HG03097 (cell line): ENCODE measurements at regions not wholly inside any gene's neighbourhood (a gene's known extent, or its start where the extent isn't known, plus 50 kb on each side); places are given as distances from the start of the nearest gene placed in this dataset.
"Not testable (repeated sequence)": the region's sequence is repeated elsewhere in the genome, so short reads cannot be mapped to it uniquely, and the experiment has no call there.

Experiments used
- ATAC-seq: cut with Tn5 transposase; IDR thresholded peaks from one replicate; pipeline ENCODE4 v1.9.1; 2021; ENCODE audit not compliant: unreplicated experiment, low FRiP score

GRCh38 chr3:193040836-193041672, 123.4 kb upstream of the MB21D2 start:
- ATAC-seq, result no peak

- no peak for ATAC-seq
Measured at GRCh38 chr3:193046371-193046770, 128.7 kb upstream of the MB21D2 start.

DNA sequence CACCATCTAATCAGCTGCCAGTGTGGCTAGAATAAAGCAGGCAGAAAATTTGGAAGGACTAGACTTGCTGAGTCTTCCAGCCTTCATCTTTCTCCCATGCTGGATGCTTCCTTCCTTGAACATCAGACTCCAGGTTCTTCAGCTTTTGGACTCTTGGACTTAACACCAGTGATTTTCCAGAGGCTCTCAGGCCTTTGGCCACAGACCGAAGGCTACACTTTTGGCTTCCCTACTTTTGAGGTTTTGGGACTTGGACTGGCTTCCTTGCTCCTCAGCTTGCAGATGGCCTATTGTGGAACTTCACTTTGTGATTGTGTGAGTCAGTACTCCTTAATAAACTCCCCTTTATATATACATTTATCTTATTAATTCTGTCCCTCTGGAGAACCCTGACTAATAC, 129.8 kb upstream of the MB21D2 start:
- not testable (repeated sequence) for ATAC-seq

DNA sequence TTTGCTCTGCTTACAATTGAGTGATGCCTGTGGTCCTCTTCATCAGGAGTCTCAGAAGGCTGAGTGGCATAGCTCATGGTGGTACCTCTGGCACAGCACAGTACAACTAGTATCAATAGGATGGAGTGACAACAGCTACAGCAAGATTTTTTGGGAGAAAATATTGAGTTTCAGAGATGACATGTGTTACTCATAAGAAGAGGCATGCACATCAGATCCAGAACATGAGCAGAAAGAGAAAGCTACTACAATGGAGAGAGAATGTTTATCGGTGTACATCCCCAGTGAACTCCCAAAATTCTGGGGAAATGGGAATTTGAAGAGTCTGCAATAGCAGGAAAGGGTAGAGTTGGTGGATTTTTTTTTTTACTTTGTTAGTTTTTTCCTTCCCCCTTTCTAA, 130.5 kb upstream of the MB21D2 start:
- no peak for ATAC-seq

GRCh38 chr3:193049935-193050334, 132.3 kb upstream of the MB21D2 start:
- no peak for ATAC-seq

GRCh38 chr3:193051314-193051713, 133.7 kb upstream of the MB21D2 start:
- no peak for ATAC-seq

GRCh38 chr3:193052354-193053045, 134.8 kb upstream of the MB21D2 start:
- ATAC-seq, result no peak

- ATAC-seq, result no peak
Measured at GRCh38 chr3:193053046-193053435, 135.4 kb upstream of the MB21D2 start.

DNA sequence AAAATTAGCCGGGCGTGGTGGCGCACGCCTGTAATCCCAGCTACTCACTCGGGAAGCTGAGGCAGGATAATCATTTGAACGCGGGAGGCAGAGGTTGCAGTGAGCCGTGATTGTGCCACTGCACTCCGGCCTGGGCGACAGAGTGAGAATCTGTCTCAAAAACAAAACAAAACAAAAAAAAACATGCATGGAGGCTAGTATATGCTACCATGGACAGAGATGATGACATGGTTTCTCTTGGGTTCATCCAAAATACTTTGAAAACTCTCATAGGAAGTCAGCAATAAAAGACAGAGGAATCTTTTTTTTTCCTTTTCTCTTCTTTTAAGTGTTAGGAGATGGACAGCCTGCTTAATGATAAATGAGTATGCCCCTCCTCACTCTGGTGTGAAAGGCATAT, 137.7 kb upstream of the MB21D2 start:
- ATAC-seq, result no peak

DNA sequence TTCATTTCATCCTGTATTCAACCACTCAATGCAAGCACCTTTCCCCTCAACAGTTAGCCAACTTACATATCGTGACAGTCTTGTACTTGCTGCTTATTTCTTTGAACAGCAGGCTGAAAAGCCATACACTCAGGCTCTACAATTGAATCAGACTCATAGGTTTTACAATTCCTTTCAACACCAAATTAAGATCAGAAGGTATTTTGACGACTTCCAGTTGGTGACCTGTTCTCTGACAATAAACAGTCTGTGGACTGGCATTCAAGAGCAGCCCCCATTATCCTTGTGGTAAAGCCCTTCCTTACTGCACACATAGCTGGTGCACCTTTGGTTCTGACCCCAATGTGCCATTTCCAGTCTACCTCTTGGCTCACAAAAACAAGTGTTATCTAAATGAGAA, 140.0 kb upstream of the MB21D2 start:
- ATAC-seq, result no peak

DNA sequence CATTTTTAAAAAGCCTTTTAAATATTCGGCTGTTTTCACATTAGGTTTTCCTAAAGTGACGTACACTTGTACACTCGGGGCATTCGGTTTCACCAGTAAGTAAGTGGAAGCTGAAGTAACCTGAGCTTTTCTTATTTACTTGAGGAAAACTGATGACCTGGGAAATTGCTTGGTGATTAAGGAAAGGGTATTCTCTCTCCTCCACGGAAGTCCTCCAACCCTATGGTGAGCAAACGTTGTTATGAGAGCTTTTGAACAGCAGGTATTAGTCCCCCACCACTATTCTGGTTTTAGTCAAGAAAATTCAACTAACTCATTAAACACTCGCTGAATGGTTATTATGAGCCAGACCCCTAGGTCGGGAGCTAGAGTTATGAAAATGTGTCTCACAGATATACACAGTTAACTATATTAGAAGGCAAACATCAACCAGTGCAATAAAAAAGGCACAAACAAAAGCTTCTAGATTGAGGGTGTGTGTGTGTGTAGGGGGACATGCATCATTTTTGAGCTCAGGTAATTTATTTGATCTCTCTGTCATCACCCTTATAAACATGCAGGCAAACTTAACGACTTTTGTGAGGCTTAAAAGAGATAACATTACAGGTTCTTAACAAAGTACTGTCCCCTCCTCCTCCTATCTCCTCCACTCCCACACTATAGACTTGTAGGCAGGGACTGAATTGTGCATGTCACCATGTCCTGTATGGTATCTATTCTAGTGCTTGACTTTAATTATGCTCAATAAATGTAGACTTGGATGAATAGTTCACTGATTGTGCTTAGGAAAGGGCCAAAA, 143.3 kb upstream of the MB21D2 start:
- ATAC-seq, result no peak

DNA sequence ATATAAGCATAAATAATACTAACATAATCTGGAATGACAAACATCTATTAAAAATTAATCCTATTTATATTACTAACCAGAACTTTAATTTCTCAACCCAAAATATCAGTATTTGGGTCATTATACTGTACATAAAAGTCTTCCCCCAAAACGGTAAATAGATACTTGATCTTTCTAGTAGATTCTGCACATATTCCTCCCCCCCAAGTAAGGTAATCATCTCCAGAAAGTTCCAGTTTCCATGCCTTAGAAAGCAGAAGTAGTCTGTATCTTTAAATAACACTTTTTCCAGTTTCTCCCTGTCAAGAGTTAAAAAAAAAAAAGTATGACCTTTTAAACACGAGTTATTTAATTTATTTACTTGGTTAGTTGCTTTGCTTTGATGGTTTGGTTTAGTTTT, 150.7 kb upstream of the MB21D2 start:
- no peak for ATAC-seq

- ATAC-seq, result not testable (repeated sequence)
Measured at GRCh38 chr3:193069732-193070131, 152.1 kb upstream of the MB21D2 start.

DNA sequence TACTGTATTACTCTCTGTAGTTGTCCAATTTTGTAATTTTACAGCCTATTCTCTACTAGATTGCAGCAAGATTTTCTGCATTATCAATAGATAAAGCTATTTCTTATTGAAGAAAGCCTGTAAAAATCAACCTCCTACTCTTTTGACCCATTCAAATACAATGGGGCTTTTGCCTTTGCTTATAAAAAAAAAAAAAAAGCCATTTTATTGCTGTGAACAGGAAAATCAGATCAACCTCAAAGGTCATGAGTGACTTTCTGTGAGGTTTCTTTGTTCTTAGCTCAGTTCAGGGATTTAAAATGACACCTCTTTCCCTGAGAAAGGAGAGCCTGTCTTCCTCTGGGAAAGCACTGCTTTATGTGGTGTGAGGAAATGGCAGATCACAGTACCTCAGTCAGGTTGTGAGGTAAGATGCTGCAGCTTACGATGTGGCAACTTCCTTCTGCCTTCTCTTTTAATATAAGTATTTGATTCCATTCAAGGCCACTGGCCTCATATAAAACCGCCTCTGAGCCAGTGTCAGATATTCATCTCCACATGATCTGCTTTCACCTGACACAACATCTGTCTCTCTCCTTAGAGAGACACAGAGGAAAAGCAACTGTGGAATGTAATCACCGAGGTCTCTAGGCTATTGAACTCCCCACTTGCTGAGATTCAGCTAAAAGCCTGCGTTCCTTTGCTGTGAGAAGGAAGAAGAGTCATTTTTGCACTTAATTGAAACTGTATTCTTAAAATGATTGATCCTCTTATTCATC, 161.5 kb upstream of the MB21D2 start:
- ATAC-seq, result no peak

DNA sequence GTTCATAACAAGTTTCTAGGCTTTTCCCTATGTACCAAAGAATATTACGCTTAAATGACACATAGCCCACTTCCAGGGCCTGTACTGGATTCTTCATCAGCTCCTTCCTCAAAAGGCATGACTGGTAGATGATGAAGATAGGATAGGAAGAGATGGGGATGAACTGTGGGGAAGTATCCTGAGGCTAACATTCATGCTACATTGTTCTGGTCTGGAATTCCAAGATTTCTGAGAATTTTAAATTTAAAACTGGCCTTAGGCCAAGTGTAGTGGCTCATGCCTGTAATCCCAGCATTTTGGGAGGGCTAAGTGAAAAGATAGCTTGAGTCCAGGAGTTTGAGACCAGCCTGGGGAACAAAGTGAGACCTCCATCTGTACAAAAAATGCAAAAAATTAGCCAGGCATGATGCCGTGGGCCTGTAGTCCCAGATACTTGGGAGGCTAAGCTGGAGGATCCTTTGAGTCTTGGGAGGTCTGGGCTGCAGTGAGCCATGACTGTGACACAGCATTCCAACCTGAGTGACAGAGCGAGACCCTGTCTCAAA, 160.1 kb upstream of the PLAAT1 start:
- no peak for ATAC-seq

GRCh38 chr3:193085655-193086054, 155.4 kb upstream of the PLAAT1 start:
- ATAC-seq, result no peak

GRCh38 chr3:193086681-193087080, 154.3 kb upstream of the PLAAT1 start:
- no peak for ATAC-seq

- no peak for ATAC-seq
Measured at GRCh38 chr3:193087336-193087735, 153.7 kb upstream of the PLAAT1 start.

- no peak for ATAC-seq
Measured at GRCh38 chr3:193095366-193095765, 145.7 kb upstream of the PLAAT1 start.

DNA sequence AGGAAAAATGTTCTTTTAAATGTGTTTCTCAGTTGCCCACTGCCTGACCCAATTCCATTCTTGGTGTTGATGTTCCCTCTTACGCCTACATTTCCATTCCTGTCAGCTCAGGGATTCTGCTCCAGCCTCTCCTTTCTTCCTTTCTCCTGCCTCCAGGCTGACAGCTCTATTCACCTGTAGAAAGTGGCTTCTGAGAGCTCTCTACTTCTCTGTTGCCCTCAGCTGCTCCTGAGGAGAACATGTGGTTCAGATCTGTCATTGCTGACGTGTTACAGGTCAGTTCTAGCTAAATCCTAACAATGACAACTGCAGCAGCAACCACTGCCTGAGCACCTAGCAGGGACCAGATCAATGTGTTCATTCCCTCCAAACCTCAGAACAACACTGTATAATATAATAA, 144.9 kb upstream of the PLAAT1 start:
- ATAC-seq, result no peak
